ENCODE measurements at regions not wholly inside any gene's neighbourhood (a gene's known extent, or its start where the extent isn't known, plus 50 kb on each side); places are given as distances from the start of the nearest gene placed in this dataset.

DNA sequence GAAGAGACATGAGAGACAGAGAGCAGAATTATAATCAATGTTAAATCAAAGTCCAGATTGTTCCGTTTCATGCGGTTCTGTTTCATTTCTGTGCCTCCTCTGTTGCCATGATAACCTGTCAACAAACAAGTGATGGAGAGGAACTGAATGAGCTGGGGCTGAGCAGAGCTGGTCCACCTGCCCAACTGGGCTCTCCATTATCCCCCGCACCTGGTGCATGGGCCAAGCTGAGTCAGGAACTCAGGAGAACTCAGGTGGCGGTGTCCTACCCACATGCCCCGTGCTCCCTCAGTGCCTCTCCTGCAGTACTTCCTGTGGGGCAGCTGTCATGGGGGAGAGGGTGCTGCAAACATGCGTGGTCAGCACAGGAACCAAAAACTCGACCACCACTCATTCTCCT, 178.8 kb downstream of the TTC32 start:
- Histone ChIP-seq H3K4me3 (replicated peaks in 1 of 3) (no peak overlapping the region), H3K27ac (no peak overlapping the region), H3K36me3 (no peaks in the 10 kb centered on the region), H3K9me3 (no peaks in the 10 kb centered on the region), H3K27me3 (no peaks in the 10 kb centered on the region), H3K4me1 (no peaks in the 10 kb centered on the region)
- no peak for DNase-seq
- WGBS, 2 donors: 80 to 85% methylated on average over 7 of the region's 7 CpGs
- TF ChIP-seq, protein P1, sequence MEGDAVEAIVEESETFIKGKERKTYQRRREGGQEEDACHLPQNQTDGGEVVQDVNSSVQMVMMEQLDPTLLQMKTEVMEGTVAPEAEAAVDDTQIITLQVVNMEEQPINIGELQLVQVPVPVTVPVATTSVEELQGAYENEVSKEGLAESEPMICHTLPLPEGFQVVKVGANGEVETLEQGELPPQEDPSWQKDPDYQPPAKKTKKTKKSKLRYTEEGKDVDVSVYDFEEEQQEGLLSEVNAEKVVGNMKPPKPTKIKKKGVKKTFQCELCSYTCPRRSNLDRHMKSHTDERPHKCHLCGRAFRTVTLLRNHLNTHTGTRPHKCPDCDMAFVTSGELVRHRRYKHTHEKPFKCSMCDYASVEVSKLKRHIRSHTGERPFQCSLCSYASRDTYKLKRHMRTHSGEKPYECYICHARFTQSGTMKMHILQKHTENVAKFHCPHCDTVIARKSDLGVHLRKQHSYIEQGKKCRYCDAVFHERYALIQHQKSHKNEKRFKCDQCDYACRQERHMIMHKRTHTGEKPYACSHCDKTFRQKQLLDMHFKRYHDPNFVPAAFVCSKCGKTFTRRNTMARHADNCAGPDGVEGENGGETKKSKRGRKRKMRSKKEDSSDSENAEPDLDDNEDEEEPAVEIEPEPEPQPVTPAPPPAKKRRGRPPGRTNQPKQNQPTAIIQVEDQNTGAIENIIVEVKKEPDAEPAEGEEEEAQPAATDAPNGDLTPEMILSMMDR (IDR thresholded peaks at IDR 0.05): no peak
- TF ChIP-seq POLR2A (IDR thresholded peaks at IDR 0.05): no peak
- intact Hi-C loops (cut with DNase I): no loop called here

DNA sequence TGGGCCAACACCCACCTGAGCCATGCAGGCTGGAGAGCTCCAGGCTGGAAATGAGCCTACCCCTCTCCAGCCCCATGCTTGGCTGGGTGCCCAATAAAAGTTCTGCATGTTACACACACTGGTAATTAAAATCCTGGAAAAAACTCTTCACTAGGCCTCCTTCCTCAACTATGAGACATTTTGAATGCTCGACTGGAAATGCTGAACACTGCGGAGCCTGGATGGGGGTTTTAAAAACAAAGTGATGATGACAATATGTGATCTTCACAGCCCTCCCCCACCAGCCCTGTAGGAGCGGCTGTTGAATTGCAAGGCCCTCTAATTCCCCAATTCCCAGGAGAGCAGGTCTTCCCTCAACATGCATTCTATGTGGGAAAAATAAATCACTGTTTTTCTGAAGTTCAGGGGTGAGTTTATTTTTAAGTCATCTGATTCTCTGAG, 179.2 kb downstream of the TTC32 start:
- H3K36me3 ChIP-seq: no peaks in the 10 kb centered on the region
- peak; percentile 9 to 15 for DNase-seq
- TF ChIP-seq POLR2A (IDR thresholded peaks at IDR 0.05): no peak
- TF ChIP-seq, protein P1 (IDR thresholded peaks at IDR 0.05): no peak
- 43 to 56% methylated on average over 3 of the region's 3 CpGs for WGBS, 2 donors
- H3K27me3 ChIP-seq: no peaks in the 10 kb centered on the region
- H3K4me1 ChIP-seq: no peaks in the 10 kb centered on the region
- no peak overlapping the region for H3K27ac ChIP-seq
- H3K9me3 ChIP-seq: no peaks in the 10 kb centered on the region
- intact Hi-C loops (cut with DNase I): no loop called here
- no peak overlapping the region for H3K4me3 ChIP-seq (replicated peaks in 1 of 3)

DNA sequence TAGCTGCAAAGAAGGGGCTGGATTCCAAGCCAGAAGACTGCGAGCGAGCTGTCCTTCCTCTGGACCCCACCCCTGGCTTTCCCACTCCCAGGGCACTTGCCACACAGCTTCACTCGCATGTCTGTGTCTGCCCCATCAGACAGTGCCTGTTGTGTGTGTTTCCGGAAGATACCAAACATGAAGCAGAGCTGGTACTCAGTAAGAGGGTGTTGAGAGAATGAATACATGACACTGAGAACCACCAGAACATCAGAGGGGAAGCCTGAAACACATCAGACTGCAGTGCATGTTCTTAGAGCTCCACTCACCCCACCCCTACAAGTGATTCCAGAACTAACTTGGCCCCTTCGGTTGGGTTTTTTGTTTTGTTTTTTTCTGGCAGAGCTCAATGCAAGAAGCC, 181.5 kb downstream of the TTC32 start:
- Histone ChIP-seq H3K27ac (no peak overlapping the region), H3K9me3 (no peaks in the 10 kb centered on the region), H3K27me3 (no peaks in the 10 kb centered on the region), H3K4me1 (no peaks in the 10 kb centered on the region), H3K4me3 (replicated peaks in 1 of 3) (no peak overlapping the region), H3K36me3 (no peaks in the 10 kb centered on the region)
- DNase-seq: no peak
- TF ChIP-seq, protein P1 (IDR thresholded peaks at IDR 0.05): no peak
- no peak for TF ChIP-seq POLR2A (IDR thresholded peaks at IDR 0.05)
- intact Hi-C loops (cut with DNase I): no loop called here
- WGBS, 2 donors: 89 to 97% methylated on average over 5 of the region's 5 CpGs

DNA sequence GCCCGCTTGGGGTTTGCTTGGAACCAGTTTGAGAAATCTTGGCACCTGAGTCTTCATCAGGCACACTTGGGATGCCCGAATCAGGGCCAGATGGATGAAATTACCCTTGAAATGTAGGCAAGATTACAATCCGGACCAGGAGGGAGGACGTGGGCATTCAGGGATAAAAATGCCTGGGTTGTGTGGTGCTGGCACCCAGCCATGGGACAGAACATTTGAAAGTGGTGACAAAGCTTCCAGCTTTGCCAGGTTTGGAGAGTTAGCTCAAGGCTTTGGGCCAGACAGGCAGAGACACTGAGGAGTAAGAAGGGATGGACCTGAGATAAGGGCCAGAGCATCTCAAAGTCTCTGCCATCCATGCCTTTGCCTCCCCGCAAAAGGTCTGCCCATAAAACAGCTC, 182.2 kb downstream of the TTC32 start:
- Histone ChIP-seq H3K36me3 (no peaks in the 10 kb centered on the region), H3K9me3 (no peaks in the 10 kb centered on the region), H3K27ac (no peak overlapping the region), H3K27me3 (no peaks in the 10 kb centered on the region), H3K4me1 (no peaks in the 10 kb centered on the region), H3K4me3 (replicated peaks in 1 of 3) (no peak overlapping the region)
- TF ChIP-seq POLR2A (IDR thresholded peaks at IDR 0.05): no peak
- TF ChIP-seq, protein P1 (IDR thresholded peaks at IDR 0.05): no peak
- intact Hi-C loops (cut with DNase I): no loop called here
- 57 to 59% methylated on average over 5 of the region's 5 CpGs for WGBS, 2 donors
- DNase-seq: no peak

DNA sequence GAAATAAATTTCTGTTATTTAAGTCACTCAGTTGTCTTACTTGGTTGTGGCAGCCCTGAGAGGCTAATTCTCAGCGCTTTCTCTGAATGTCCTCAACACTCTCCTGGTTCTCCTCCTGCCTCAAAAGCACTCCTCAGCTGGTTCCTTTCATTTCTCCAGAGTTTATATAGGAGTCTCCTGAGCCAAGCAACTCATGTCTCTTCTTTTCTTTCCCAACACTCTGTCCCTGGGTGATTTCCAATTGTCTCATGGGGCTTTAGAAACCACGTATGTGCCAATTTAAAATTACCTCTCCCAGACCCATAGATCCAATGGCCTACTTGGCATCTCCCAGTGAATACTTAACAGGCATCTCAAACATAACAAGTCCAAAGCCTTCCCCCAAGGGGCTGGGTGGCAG, 184.3 kb downstream of the TTC32 start:
- WGBS, 2 donors: 76 to 92% methylated on average over 2 of the region's 2 CpGs
- H3K27ac ChIP-seq: no peak overlapping the region

More for the DNA sequence above, 184.3 kb downstream of the TTC32 start:
- Histone ChIP-seq H3K4me3 (replicated peaks in 1 of 3) (no peak overlapping the region), H3K36me3 (no peaks in the 10 kb centered on the region), H3K27me3 (no peaks in the 10 kb centered on the region), H3K9me3 (no peaks in the 10 kb centered on the region), H3K4me1 (no peaks in the 10 kb centered on the region)
- no peak for DNase-seq
- TF ChIP-seq POLR2A (IDR thresholded peaks at IDR 0.05): no peak
- TF ChIP-seq, protein P1 (IDR thresholded peaks at IDR 0.05): no peak
- intact Hi-C loops (cut with DNase I): no loop called here
